Endothelial cell of umbilical vein (primary cell): ENCODE measurements at regions not wholly inside any gene's neighbourhood (a gene's known extent, or its start where the extent isn't known, plus 50 kb on each side); places are given as distances from the start of the nearest gene placed in this dataset.

Experiments
- BruUV-seq: library from RNA; stranded (reverse); fragments of 400-500 nt; replicated peaks from 2 replicates; lab custom pipeline; 2021; lab: Mats Ljungman, UMichigan
- CTCF ChIA-PET: fragments of 300-600, 350-600 bp; sonication (Branson Sonifier 250); formaldehyde crosslinking; loops from one replicate; lab custom pipeline; 2021; ENCODE audit warnings: antibody characterized with exemption, inconsistent platforms; lab: Charles Lee
- POLR2A ChIA-PET: fragments of 300-600, 350-600 bp; sonication (Branson Sonifier 250); formaldehyde crosslinking; loops from one replicate; lab custom pipeline; 2021; ENCODE audit warnings: antibody characterized with exemption, inconsistent platforms; lab: Charles Lee
- DNase-seq: peaks from one replicate; pipeline ENCODE4 v3.0.0-alpha.2; 2011; ENCODE audit warnings: low read depth, low spot score
- FAIRE-seq: peaks from 2 replicates; lab custom pipeline; 2011; peaks lifted over from hg19 to GRCh38; lab: Jason Lieb, UNC
- H2AFZ ChIP-seq: 2 replicates; pipeline ENCODE4 v1.6.0; 2012; ENCODE audit warnings: low read depth, low read length, control low read depth, inconsistent platforms
- H3K27ac ChIP-seq: 2 replicates; pipeline ENCODE4 v1.5.1; 2011; ENCODE audit warnings: low read depth, mild to moderate bottlenecking, control low read depth, low read length, moderate library complexity; ENCODE audit not compliant: insufficient read depth
- H3K27me3 ChIP-seq, 2 experiments: 2 replicates each; pipeline versions ENCODE4 v1.6.0 to v1.6.1; 2011; ENCODE audit warnings: low read length in 2 of 2, mixed read lengths in 1 of 2; ENCODE audit not compliant: control insufficient read depth in 2 of 2, insufficient read depth in 2 of 2
- H3K36me3 ChIP-seq, 2 experiments: 2 replicates in 1 of 2; 3 replicates in 1 of 2; pipeline ENCODE4 v1.5.1; 2011; ENCODE audit warnings: low read length in 2 of 2, mild to moderate bottlenecking in 1 of 2, moderate library complexity in 1 of 2; ENCODE audit not compliant: control insufficient read depth in 2 of 2, insufficient read depth in 2 of 2; ENCODE audit errors: extremely low read depth in 1 of 2
- H3K4me1 ChIP-seq: 3 replicates; pipeline ENCODE4 v1.5.1; 2011; ENCODE audit warnings: mild to moderate bottlenecking, low read length; ENCODE audit not compliant: control insufficient read depth, insufficient read depth; ENCODE audit errors: extremely low read depth
- H3K4me2 ChIP-seq: 2 replicates; pipeline ENCODE4 v1.6.1; 2011; ENCODE audit warnings: low read length, control low read depth, mixed read lengths; ENCODE audit not compliant: insufficient read depth
- H3K4me3 ChIP-seq, 3 experiments: fragments of 200-600 bp in 1 of 3; sonication (generic), shearing (Covaris generic) in 1 of 3; replicated peaks in 1 of 3; 2 replicates each; pipeline ENCODE4 v1.5.1; 2011 to 2016; ENCODE audit warnings: control low read depth in 3 of 3, low read length in 3 of 3, mild to moderate bottlenecking in 2 of 3, inconsistent platforms in 1 of 3, low read depth in 1 of 3, moderate library complexity in 1 of 3; ENCODE audit not compliant: insufficient read depth in 1 of 3
- H3K79me2 ChIP-seq: 2 replicates; pipeline ENCODE4 v1.6.0; 2012; ENCODE audit warnings: low read length, inconsistent platforms; ENCODE audit not compliant: control insufficient read depth, insufficient read depth
- H3K9ac ChIP-seq: replicated peaks from 2 replicates; pipeline ENCODE3; 2011; ENCODE audit warnings: low read length, control low read depth; ENCODE audit not compliant: insufficient read depth; ENCODE audit errors: extremely low read depth
- H3K9me1 ChIP-seq: replicated peaks from 3 replicates; pipeline ENCODE4 v1.6.0; 2011; ENCODE audit warnings: mild to moderate bottlenecking, low read length; ENCODE audit not compliant: control insufficient read depth, insufficient read depth; ENCODE audit errors: extremely low read depth
- H3K9me3 ChIP-seq: replicated peaks from 2 replicates; pipeline ENCODE4 v1.5.1; 2012; ENCODE audit warnings: low read length, inconsistent platforms; ENCODE audit not compliant: control insufficient read depth, insufficient read depth
- H4K20me1 ChIP-seq: replicated peaks from 2 replicates; pipeline ENCODE3; 2011; ENCODE audit warnings: mild to moderate bottlenecking, low read length; ENCODE audit not compliant: control insufficient read depth, insufficient read depth; ENCODE audit errors: extremely low read depth
- EZH2 ChIP-seq: IDR thresholded peaks from 2 replicates; pipeline ENCODE4 v1.6.1; 2012; ENCODE audit warnings: borderline replicate concordance, low read depth, mild to moderate bottlenecking, moderate library complexity, low read length, inconsistent platforms; ENCODE audit not compliant: severe bottlenecking
- FOS ChIP-seq: IDR thresholded peaks from 2 replicates; pipeline ENCODE4 v1.6.1; 2011; ENCODE audit warnings: mild to moderate bottlenecking, low read length, moderate library complexity, borderline replicate concordance; ENCODE audit not compliant: insufficient read depth
- GATA2 ChIP-seq: IDR thresholded peaks from 2 replicates; pipeline ENCODE4 v1.7.0; 2011; ENCODE audit warnings: low read depth, mild to moderate bottlenecking, moderate library complexity, mixed read lengths, low read length; ENCODE audit not compliant: insufficient read length, insufficient read depth
- JUN ChIP-seq: IDR thresholded peaks from 2 replicates; pipeline ENCODE4 v1.6.1; 2011; ENCODE audit warnings: borderline replicate concordance, low read depth; ENCODE audit not compliant: insufficient read length, insufficient read depth
- POLR2A ChIP-seq: IDR thresholded peaks from 2 replicates; pipeline ENCODE4 v1.6.1; 2012; ENCODE audit warnings: low read depth, mild to moderate bottlenecking, control low read depth, low read length
- POLR2AphosphoS5 ChIP-seq: IDR thresholded peaks from 2 replicates; pipeline ENCODE4 v1.6.1; 2012; ENCODE audit warnings: low read depth, mild to moderate bottlenecking, control low read depth, low read length, moderate library complexity; ENCODE audit not compliant: insufficient read depth
- dilution Hi-C: fragments of 300-500 bp; cut with MboI; formaldehyde crosslinking; loops from one replicate; pipeline ENCODE4 v1.15.0; 2019; ENCODE audit warnings: low sequenced_read_pairs; ENCODE audit not compliant: extremely low pct_ligation_motif_present
- intact Hi-C: fragments of 100-400 bp; cut with micrococcal nuclease; formaldehyde crosslinking; loops from one replicate; pipeline ENCODE4 v1.10.0; 2022

- Histone ChIP-seq H2AFZ (no peak overlapping the region), H3K4me3 (no peak overlapping the region), H3K9ac (no peak overlapping the region), H3K4me2 (no peak overlapping the region), H3K9me3 (no peaks in the 10 kb centered on the region), H3K27me3 (no peaks in the 10 kb centered on the region), H3K4me1 (no peaks in the 10 kb centered on the region), H3K9me1 (no peaks in the 10 kb centered on the region), H3K36me3 (no peaks in the 10 kb centered on the region), H3K79me2 (no peaks in the 10 kb centered on the region), H3K27ac (no peak overlapping the region), H4K20me1 (no peaks in the 10 kb centered on the region)
- no peak for TF ChIP-seq GATA2
- no peak for TF ChIP-seq JUN
- TF ChIP-seq POLR2A, result no peak
- TF ChIP-seq FOS, result no peak
- TF ChIP-seq POLR2AphosphoS5, result no peak
- TF ChIP-seq EZH2, result no peak
- ChIA-PET CTCF (interaction anchor here (1.1 kb wide), 1 partner anchor 9 kb away, joined by 3 read pairs; no protein-coding TSS in a partner anchor), POLR2A (no interaction called here)
- intact Hi-C loops (no loop called here), dilution Hi-C loops (no loop called here)
- BruUV-seq, result no TSS peak
- DNase-seq (no peak), FAIRE-seq (no peak)
These were observed 106.7 kb downstream of the ADCYAP1 start for GRCh38 chr18:1011349-1011748.

GRCh38 chr18:1012775-1013174, 108.1 kb downstream of the ADCYAP1 start:
- Histone ChIP-seq H4K20me1 (no peaks in the 10 kb centered on the region), H3K4me1 (no peaks in the 10 kb centered on the region), H2AFZ (no peak overlapping the region), H3K27me3 (no peaks in the 10 kb centered on the region), H3K9ac (no peak overlapping the region), H3K27ac (no peak overlapping the region), H3K36me3 (no peaks in the 10 kb centered on the region), H3K9me1 (no peaks in the 10 kb centered on the region), H3K9me3 (no peaks in the 10 kb centered on the region), H3K79me2 (no peaks in the 10 kb centered on the region), H3K4me3 (no peak overlapping the region), H3K4me2 (no peak overlapping the region)
- TF ChIP-seq POLR2A, result no peak
- dilution Hi-C loops (no loop called here), intact Hi-C loops (no loop called here)
- ChIA-PET POLR2A (no interaction called here), CTCF (interaction anchor here (1.1 kb wide), 1 partner anchor 11 kb away, joined by 3 read pairs; no protein-coding TSS in a partner anchor)
- FAIRE-seq, result no peak
- no TSS peak for BruUV-seq
- DNase-seq, result no peak
